GM18873 (cell line): ENCODE measurements at regions not wholly inside any gene's neighbourhood (a gene's known extent, or its start where the extent isn't known, plus 50 kb on each side); places are given as distances from the start of the nearest gene placed in this dataset.
"Not testable (repeated sequence)": the region's sequence is repeated elsewhere in the genome, so short reads cannot be mapped to it uniquely, and the experiment has no call there.

Source experiments
- ATAC-seq: cut with Tn5 transposase; IDR thresholded peaks from one replicate; pipeline ENCODE4 v1.9.1; 2021; ENCODE audit warnings: mild to moderate bottlenecking, moderate library complexity, moderate number of reproducible peaks; ENCODE audit not compliant: unreplicated experiment, low FRiP score

DNA sequence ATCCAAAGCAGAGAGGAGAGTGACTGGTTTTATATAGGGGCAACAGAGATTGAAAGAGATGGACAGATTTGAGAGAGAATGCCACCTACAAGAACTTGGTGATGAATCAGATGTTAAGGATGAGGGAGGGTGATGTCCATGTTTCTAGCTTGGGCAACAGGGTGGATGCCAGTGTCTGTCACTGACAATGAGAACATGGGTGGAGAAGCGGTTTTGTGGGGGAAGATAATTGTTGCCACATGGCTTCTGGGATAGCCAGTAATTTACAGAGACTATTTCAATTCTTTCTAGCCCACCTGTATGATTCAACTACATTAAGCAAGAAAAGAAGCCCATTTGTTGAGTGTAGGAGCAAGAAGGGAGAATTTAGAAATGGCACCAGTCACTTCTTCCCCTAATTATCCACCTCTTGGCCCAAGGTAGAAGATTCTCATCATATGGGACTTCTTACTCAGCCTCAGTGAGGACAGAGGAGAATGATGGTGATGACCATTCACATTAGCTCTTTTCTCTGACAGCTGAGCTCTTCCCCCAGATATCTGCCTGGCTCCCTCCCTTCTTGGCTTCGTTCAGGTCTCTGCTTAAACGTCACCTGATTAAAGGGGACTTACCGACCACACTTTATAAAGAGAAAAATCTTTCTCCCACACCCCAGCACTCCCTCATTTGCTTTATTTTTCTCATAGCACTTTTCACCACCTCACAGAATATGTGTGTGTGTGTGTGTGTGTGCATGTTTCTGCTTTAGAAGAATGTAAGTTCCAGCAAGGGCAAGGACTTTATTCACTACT is 117.8 kb downstream of the DUSP6 start:
- ATAC-seq: no peak

DNA sequence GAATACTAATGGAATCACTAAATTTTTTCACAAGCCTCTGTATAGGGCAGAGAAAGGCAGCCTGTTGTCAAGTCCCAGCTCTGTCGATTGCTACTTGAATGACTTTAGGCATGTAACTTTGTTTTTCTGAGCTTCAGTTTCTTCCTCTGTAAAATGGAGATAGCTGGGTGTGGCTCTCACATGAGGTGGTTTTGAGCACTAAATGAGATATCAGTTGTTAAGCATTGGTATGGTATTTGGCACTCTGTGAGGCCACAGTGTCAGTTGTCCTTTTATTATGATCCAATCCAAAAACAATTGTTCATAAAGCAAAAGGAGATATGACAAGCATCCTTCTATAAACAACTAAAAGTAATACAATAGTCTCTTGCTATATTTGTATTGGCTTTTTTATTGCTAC is 120.6 kb downstream of the DUSP6 start:
- ATAC-seq: no peak

DNA sequence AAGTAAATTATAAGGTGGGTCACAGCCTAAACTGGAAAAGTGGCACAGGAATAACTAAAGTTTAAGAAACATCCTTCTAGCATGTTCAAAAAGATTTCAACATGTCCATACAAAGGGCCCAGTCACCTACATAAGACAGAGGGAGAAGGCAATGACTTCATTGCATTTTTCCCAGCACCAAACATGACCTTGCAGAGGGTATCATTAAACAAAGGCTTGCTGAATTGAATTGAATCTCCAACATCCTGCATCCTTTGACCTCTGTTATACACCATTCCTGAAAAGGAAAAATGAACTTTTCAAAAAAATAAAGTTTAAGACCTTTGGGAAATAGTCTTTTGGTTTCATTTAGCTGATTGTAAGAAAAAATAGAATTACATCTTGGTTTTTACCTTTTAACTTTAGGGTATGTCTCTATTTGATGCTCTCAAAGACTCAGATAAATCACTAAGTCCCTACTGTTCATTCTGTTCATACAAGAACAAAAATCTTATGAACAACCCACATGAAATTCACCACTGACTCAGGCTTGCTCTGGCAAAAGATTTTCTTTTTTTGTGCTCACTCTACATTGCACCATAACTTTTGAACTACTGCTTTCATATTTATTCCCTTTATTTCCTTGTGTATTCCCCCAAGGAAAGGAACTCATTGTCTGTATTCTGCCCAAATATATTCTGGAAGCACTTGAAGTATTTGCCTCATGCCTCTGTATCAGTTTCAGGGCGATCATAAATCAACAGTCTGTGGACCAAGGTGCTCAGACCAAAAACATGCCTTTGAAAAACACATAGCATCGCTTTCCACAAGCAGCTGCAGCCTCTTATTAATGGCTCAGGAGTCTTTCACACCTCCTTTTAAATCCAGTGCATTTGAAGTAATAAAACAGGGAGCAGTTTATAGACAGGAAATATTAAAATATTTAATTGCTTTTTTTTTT is 121.7 kb downstream of the DUSP6 start:
- ATAC-seq: no peak

DNA sequence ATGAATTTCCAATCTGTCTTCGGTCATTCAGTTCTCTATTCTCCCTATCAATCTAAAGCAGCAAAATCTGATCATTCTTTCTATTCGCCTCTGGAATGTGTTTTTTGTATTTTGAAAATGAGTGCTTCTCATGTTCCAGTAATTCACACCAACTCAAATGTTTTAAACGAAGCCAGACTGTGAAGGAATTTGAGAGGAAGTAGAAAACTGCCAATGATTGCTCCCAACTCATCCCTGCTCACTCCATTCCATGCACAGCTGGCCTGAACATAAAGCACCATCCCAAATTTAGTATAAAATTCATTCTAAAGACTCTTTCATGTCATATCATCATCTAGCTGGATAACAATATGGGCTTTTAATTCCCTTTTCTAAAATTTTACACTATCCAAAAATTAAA is 123.8 kb downstream of the DUSP6 start:
- no peak for ATAC-seq

DNA sequence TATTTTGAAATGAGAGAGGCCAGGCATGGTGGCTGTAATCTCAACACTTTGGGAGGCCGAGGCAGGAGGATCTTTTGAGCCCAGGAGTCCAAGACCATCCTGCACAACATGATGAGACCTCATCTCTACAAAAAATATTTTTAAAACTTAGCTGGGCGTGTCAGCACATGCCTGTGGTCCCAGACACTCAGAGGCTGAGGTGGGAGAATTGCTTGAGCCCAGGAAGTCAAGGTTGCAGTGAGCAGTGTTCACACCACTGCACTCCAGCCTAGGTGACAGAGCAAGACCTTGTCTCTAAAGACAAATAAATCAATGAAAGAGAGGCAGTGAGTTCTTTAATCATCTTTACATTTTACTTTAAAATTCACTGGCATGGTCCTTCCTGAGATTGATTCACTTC is 124.5 kb downstream of the DUSP6 start:
- ATAC-seq: no peak

DNA sequence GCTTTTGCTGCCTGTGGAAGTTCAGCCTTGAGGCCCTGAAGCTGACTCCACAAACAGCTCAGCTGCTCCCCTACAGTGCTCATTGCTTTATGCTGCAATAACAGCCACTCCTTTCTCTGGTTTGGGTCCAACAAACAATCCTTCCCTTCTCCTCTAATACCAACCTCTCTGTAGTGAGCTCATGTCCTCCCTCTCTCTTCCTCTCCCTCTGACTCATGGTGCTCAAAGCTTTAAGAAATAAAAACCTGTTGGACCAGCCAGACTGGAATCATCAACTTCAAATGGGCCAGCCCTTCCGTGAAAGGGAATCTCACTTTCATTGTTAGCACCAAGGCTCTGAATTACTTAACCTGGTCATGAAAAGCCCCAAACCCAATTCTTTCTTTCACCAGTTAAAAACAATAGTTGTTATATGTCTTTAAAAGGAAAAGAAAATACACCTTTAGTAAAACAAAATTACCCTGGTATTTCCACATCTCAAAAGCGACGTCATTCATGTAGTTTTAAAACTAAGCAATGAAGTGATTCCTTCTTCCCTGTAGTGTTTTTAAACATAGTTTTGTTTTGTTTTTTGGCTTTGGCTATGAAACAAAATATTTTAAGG is 126.4 kb downstream of the DUSP6 start:
- ATAC-seq: peak; percentile 45

DNA sequence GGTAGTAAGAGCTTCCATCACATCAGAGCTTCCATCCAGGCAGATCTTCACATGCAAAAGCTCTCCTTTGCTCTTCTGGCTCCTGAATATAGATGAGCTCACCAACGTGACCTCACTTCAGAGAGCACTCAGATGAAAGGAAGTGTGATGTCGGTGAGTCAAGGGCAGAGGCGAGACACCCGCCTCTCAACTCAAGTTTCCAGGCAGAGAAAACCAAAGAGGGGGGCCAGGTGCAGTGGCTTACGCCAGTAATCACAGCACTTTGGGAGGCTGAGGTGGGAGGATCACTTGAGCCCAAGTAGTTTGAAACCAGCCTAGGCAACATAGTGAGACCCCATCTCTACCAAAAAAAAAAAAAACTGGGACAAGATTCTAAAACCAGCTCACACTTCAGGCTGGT is 126.9 kb downstream of the DUSP6 start:
- peak; percentile 57 for ATAC-seq

DNA sequence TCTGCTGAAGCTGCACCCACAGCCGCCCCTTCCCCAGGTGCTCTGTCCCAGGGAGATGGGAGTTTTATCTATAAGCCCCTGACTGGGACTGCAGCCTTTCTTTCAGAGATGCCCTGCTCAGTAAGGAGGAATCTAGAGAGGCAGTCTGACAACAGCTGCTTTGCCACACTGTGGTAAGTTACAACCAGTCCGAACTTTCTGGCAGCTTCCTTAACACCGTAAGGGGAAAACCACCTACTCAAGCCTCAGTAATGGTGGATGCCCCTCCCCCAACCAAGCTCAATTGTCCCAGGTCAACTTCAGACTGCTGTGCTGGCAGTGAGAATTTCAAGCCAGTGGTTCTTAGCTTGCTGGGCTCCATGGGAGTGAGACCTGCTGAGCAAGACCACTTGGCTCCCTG is 129.7 kb downstream of the DUSP6 start:
- not testable (repeated sequence) for ATAC-seq

DNA sequence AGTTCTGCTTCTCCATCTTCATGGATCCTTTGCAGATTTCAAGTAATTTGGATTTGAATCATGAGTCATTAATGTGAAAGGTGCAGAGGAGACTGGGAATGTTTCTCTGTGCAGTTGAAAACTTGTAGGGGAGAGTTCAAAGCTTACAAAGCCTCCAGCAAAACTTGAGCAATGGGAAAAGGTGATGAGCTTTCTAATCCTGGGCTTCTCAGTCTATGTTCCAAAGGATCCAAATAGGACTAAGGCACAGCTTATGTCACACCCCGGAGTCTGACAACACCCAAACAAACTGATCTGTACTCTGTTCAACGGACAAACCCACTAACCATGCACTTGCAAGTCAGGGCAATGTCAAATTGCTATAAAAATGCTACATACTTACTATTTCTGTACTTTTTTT is 134.8 kb downstream of the DUSP6 start:
- no peak for ATAC-seq

DNA sequence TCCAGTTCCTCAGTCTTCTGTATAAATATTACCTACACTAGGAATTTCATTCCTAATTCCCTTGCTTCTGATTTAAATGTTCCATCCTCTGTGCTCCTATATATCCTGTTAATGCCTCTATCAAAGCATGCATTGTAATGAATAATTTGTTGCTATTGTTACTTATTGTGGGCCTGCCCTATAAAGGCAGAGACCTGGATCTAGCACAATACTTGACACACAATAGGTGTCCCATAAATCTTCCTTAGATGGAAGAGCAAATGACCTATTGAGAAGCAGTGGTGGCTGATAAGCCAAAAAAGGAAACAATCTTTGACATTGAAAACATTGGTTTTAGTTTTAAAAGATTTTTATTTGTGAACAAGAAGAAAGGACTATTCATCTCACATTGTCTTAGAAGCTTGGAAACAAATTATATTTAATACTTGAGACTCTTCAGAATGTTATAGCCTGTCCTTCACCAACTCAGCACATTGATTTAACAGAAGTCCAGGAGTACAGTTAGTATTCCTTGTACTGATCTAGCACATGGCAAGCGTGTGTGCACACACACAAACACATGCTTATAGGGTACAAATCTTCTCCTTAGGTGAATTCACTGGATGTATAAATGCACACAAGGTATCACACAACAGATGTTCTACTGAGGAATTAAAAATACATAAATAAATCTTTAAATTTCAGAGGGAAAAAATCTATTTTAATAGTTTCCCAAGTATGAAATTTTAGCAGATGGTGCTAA is 135.9 kb downstream of the DUSP6 start:
- no peak for ATAC-seq

DNA sequence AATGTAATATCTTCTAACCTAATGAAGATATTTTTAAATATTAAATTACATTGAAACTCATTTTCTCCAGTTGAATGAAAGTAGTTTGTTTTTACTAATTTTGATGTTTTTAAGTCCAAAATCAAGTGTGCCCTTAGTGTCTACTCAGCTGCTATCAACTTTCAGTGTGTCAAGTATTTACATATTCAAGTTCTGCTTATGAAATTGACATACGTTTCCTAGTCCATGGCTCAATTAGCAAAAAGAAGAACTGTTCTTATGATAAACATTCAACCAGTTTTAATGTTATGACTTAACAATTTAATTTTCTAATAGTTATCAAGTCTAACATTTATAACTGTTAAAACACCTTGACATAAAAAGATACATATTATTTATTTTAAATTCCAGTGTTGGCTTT is 137.1 kb downstream of the DUSP6 start:
- no peak for ATAC-seq

DNA sequence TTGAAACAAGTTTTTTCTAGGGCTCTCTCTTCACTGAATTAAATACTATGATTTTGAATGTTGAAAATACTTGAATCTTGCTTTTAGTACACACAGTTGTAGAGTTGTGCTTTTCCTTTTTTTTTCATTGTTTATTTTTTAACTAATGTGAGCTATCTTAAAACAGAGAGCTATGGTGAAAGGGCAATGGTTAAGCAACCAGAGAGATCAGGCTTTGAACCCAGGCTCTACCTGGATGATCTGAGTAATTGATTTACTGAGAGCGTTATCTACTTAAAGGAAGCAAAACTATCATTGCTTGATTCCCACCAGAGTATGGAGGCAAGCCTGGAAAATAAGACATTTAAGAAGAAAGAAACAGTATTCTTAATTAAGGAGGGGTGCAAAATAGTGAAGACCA is 138.6 kb downstream of the DUSP6 start:
- ATAC-seq: no peak

DNA sequence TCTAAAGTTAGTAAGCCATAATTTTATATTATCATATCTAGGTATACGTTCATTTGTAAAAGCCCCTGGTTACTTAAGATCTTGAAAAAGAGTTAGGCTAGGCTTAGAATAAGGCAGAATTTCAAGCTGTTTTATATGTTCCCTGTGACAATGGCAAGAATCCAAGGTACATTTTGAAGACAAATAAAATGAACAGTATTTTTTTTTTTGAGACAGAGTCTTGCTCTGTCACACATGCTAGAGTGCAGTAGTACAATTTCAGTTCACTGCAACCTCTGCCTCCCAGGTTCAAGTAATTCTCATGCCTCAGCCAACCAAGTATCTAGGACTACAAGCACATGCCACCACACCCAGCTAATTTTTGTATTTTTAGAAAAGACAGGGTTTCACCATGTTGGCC is 139.2 kb downstream of the DUSP6 start:
- no peak for ATAC-seq

DNA sequence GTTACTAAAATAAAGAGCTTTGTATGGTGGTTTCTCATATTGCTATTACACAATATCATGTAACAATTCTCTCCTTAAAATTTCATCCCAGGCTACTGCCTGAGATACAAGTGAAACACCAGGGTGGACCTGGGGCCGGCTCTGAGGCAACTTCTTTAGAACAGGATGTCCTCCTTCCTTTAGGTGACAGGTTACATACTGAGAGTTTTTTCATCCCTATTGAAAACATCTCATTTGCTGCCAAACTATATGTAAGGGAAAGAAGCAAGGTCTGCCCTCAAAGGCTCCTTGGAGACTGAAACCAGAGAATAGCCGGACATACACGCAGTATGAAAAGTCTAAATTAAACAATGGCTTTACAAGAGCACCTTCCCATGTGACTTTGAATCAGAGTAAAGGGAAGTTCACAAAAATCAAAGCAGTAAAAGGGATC is 139.9 kb downstream of the DUSP6 start:
- no peak for ATAC-seq

DNA sequence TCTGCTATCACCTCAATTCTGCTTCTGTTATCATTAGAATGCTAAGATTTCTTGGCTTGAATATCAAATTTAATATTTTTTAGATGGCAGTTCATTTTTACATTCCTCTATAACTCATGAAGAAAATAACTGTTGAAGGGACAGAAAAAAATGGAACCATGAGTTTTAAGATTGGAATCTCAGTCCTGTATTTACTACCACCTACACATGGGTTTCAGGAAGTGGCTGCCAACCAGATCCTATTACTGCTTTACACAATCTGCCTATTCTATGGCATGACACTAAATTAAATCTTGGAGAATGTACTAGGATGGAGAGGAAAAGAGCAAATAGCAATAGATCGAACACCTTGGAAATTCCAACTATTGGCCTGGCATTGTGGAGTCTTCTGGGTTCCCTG is 140.8 kb downstream of the DUSP6 start:
- ATAC-seq: no peak

DNA sequence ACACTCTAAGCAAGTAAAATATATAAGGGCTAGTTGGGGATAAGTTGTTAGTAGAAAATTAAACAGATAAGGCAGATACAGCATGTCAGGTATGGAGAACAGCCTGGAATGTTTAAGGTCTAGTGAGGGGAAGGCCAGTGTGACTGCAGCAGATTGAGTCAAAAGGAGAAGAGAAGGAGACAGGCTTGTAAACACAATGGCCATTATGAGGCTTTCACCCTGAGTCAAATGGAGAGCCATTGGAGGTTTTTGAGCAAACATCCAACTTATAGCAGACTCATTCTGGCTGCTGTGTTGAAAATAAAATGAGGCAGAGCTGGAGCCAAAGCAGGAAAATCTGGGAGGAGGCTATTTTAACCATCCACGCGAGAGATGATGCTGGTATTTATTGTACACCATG is 142.0 kb downstream of the DUSP6 start:
- no peak for ATAC-seq

DNA sequence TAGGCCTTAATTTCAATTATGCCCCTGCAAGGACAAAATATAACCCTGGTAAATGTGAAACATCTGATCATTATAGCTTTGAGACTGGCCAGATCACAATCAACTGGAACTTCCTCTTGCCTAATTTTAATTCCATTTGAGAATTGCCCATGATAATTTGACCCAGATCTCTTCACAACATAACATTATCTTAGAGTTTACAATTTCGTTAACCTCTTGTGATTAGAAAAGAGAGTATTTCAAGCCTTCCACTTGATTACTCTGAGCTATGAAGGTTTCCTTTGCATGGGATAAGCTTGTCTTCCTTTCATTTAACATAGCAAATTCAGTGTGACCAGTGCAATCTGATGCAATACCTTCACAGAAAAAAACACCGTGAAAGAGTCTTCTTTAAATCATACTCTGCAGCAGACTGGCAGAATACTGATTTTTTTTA is 143.6 kb downstream of the DUSP6 start:
- ATAC-seq: no peak

DNA sequence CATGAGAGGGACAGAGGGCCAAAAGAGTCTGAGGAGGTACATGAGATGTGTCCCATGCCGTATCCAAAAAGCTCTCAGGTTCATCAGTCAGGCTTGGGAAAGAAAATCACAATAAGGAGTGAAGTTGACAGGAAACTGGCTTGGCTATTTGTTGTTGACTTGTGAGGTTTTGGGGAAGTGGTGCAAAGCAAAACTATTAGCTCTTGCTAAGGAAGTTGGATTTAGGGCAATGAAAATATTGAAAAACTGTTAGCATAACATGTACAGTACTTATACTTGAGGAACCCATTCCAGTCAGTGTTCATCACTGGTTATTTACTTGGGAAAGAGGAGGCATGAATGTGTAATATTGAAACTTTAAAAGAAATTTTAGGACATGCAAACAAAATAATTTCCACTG is 145.9 kb downstream of the DUSP6 start:
- ATAC-seq: no peak

DNA sequence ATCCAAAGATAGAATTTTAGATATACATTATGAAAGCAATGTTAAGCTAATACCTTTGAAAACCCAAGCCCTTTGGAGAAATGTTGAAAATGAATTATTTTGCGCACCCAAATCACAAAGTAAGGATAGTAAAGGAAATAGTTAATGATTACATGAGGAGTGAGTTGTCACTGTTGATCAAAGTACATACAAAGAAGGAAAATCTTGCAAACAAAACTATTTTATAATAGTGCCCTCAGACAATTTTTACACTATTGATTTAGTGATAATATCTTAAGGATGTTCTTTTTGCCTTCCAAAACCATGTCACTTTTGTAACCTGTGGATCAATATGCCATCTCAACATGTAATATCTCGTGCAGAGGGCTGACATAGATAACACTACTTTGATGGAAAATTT is 146.8 kb downstream of the DUSP6 start:
- ATAC-seq: no peak

DNA sequence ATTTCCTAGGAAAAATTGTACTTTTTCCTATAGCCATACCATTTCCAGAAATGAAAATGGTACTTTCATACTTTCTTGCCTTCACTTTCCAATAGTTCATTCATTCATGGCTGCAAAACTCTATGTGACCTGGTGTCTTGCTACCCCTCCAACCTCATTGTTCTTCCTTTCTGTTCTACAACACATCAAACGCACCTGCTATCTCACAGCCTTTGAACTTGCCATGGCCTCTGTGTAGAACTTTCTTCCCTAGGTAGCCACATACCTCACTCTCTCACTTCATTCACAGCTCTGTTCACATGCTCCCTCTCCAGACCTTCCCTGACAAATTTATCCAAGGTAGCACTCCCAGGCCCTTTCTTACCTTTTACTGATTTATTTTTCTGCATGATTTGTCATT is 149.2 kb downstream of the DUSP6 start:
- ATAC-seq: no peak

DNA sequence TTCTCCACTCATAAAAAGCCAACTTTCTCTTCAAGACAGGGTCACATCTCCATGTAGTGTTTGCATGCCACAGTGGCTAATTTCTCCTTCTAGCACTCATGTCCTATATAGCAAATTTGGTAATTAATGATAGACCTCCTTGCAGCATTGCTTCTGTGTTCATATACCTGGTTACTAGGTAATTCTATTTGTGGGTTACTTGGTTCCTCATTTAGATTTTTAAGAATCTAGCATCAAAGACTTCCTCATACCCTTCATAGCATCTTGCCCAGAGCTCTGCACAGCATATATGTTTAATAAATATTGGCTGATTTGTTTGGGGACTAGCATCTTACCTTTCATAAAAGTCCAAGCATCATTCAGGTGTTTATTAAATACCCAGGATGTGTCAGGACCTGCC is 152.1 kb downstream of the DUSP6 start:
- no peak for ATAC-seq
